HG03460 (cell line): ENCODE measurements at regions not wholly inside any gene's neighbourhood (a gene's known extent, or its start where the extent isn't known, plus 50 kb on each side); places are given as distances from the start of the nearest gene placed in this dataset.

ENCODE experiments used
- ATAC-seq: cut with Tn5 transposase; IDR thresholded peaks from one replicate; pipeline ENCODE4 v1.9.1; 2021; ENCODE audit not compliant: unreplicated experiment

DNA sequence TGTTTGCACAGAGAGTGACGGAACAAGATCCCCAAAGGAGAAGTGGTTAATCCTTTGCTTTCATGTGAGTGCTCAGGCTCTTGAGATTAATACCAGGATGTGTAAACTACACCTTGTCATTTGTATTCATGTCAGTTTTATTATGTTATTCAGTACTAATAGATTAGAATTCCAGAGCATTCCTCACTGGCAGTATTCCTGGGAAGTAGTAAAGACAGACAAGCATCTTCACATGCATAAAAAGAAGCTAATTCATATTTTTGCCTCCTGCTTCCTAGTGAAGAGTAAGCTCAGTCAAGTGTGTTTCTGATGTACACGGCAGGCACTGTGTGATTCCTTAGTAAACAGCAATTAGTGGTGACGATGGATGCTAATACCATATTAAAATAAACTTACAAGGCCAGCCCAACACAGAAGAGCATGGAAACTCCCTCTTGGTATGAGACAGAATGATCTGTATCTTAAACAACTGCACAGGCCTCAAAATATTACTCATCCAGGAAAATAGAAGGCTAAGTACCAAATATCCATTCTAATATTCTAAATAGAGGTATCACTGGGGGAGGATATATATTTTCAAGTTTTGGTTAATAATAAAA, 336.8 kb upstream of the MCTP2 start:
- no peak for ATAC-seq

GRCh38 chr15:93887151-93887550, 344.2 kb upstream of the MCTP2 start:
- ATAC-seq: no peak

DNA sequence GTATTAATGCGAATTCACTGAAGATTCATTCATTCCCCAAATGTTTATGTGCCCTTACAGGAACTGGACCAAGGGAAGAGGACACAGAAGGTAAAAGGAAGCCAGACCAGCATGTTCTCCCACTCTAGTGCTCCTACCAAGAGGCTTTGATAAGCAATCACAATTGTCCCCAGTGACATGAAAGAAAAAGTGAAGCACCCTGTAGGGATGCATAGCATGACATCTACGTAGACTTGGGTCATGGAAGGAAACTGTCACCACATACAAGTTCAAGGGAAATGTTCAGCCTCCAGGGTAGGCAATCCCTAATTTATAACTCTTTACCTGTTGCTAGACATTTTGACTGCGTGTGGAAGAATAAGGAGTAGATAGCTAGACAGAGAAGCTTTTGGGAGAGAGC, 348.6 kb upstream of the MCTP2 start:
- no peak for ATAC-seq

GRCh38 chr15:93882141-93882540, 349.2 kb upstream of the MCTP2 start:
- ATAC-seq: no peak

- no peak for ATAC-seq
Measured at GRCh38 chr15:93881310-93881709, 350.1 kb upstream of the MCTP2 start.

DNA sequence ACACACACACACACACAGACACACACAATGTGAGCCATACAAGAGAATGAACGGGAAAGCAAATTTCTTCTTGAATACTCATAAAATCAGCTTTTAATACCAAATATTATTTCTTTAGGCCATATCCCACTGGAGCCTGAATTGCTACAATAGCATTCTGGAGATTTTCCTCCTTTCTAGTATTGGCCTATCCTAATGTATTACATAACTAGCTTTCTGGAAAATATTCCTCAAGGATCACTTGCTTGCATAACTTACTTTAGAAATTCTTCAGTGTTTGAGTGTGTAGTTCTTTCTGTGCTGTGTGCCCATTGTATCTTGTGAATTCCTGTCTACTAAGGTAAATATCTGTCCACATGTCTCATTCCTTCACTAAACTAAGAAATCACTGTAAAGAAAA, 351.0 kb upstream of the MCTP2 start:
- no peak for ATAC-seq

DNA sequence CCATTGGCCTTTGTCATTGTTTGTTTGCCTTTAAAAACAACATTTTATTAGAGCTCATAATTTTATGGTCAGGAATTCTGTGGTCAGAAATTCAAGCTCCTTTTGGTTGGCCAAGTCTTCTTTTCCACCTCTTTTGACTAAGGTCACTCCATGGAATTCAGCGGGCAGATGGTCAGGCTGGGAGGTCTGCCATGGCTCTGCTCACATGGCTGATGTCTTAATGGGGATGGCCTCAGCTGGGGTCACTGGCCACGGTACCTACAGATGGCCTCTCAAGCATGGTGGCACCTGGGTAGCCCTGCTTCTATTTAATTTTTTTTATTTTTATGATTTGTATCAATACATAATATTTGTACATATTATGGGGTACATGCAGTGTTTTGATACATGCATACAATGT, 360.8 kb upstream of the MCTP2 start:
- ATAC-seq: no peak

DNA sequence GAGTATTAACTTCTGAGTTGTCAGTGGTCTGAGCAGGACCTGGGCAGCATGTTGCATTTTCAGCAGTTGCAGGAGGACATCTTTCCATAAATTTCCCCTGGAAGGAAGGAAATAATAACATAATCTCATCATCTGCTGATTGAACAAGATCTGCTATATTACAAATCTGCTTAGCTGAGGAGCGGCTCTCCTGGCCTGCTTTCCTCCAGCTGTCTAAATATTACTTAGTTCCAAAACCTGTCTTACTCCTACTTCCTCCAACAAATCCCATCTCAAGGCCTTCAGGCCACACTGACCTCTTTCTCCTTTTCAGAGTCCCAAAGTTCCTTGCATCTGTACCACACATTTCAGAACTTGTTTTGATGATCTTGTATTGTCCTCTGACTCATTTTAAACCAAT, 364.4 kb upstream of the MCTP2 start:
- no peak for ATAC-seq

- no peak for ATAC-seq
Measured at GRCh38 chr15:93866476-93866875, 364.9 kb upstream of the MCTP2 start.

DNA sequence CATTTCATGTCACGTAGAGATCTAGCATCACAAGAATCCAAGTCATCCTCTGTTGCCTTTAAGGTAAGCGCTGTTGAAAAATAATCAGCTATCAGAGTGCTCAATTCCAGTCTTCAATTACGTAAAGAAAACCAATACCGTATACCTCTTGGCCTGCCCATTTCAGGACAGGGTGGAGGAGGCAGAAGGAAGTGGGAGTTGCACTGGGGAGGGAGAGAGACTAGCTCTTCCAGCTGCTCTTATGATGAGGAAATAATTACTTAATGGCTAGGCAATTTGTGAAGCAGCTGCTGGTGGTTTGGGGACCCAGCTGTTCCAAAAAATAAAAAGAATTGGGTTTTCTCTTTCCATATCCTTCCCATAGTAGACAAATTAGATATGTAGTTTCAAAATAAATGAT, 365.8 kb upstream of the MCTP2 start:
- no peak for ATAC-seq

GRCh38 chr15:93862791-93863190, 368.6 kb upstream of the MCTP2 start:
- no peak for ATAC-seq

- no peak for ATAC-seq
Measured at GRCh38 chr15:93861956-93862741, 369.2 kb upstream of the MCTP2 start.

- no peak for ATAC-seq
Measured at GRCh38 chr15:93861413-93861812, 369.9 kb upstream of the MCTP2 start.

DNA sequence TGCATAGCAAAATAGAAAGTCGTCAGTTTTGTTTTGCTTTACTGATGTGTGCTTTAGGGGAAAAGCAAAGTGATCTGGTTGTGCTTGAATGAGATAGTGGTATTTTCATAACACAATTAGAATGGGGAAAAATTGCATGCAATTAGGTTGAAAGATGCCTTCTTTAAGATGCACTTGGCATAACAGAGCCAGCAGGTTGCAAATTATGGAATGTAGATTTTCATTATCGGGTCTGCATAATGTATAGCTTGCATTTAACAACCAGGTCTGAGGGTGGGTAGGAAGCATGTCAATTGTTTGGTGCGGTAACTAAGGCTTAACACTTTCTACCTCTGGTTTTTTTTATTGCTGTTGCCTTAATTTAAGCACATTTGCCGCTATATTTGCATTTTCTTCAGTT, 370.7 kb upstream of the MCTP2 start:
- no peak for ATAC-seq

- ATAC-seq: no peak
Measured at GRCh38 chr15:93859176-93859575, 372.2 kb upstream of the MCTP2 start.

DNA sequence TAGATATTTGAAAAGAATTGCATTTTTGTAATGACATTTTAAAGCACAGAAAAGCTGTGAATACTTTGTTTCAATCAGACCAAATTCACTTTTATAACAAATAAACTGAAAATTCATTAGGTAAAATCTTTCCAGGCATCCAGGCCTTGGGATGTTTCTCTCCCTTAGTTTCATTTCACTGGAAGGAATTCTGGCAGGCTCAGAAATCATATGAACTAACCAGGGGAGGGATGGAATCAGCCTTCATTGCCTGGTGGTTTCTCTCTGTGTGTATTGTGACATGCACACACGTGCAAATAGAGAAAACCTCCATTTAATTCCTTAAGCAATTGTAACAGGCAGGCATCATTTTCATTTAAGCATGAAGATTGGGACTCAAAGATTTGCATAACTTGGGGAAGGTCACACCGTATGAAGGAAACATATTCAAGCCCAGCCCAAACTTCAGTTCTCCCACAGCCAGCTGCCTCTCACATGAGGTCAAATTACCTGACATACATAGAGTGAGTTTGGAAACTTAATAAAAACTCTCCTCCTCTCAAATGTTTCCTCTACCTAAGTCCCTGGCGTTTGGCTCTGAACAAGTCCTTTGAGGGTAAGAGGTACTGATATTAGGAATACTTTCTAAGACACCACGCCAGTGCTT, 376.1 kb upstream of the MCTP2 start:
- no peak for ATAC-seq

DNA sequence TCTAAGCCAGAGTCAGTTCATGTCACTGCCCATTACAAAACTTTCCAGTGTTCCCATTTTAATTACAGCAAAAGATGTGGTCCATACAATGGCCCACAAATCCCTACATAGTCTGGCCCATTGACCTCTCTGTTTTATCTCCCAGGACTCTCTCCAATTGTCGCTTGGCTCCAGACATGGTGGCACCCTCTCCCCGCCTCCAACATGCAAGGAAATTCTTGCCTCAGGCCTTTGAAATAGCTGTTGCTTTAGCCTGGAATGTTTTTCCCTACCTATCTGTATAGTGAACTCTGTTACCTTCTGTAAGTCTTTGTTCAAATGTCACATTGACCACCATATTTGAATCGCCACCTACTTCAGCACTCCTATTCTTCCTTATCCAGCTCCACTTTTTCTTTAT, 377.3 kb upstream of the MCTP2 start:
- ATAC-seq: no peak

GRCh38 chr15:93852761-93853160, 378.6 kb upstream of the MCTP2 start:
- ATAC-seq: no peak

GRCh38 chr15:93848490-93848889, 382.9 kb upstream of the MCTP2 start:
- no peak for ATAC-seq

- ATAC-seq: no peak
Measured at GRCh38 chr15:93848076-93848475, 383.3 kb upstream of the MCTP2 start.

GRCh38 chr15:93846148-93846547, 385.2 kb upstream of the MCTP2 start:
- no peak for ATAC-seq

DNA sequence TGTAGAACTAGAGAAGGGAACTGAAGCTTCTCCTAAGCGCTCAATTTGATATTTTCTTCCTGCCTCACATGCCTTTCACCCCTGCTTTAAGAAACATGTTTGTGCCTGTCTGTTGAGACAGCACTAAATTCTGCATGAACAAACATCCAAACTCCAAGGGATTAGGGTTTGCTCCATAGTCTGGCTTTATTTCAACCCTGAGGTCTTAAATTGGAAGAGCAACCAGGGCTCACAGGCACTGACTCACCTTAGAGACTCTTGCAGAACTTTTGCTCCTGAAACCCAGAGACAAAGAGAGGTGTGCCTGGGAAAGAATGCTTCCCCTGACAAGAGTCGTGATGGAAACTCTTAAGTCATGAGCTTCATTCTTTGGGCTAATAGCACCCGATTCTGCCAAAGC, 393.9 kb upstream of the MCTP2 start:
- ATAC-seq: no peak
